Retina (tissue), 1 donor: ENCODE measurements at regions not wholly inside any gene's neighbourhood (a gene's known extent, or its start where the extent isn't known, plus 50 kb on each side); places are given as distances from the start of the nearest gene placed in this dataset.
A peak's percentile ranks its signal among the peaks of the same experiment; 100 is the strongest.

Source experiments
- DNase-seq: peaks from one replicate; pipeline ENCODE4 v3.0.0-alpha.2; 2016

DNA sequence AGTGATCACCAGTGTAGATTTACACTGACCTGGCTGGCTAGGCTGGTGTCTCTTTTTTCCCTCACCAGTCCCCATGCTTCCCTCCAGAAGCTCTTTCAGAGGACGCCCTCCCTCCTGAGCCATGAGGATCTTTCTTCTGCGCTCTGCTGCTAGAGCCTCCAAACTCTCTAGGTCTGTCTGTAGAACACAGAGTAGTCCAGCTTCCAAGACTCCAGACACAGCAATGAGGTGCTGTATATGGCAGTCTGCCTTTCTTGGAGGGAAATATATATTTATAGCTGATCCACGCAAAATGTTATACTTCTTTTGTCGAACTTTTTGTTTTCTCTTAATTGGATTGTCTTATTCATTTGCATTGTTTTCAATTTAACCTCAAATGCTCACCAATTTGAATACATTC lies 1121.8 kb downstream of the ROBO2 start:
- no peak for DNase-seq

- DNase-seq: no peak
Measured at GRCh38 chr3:78163379-78163778, 1123.5 kb downstream of the ROBO2 start.

DNA sequence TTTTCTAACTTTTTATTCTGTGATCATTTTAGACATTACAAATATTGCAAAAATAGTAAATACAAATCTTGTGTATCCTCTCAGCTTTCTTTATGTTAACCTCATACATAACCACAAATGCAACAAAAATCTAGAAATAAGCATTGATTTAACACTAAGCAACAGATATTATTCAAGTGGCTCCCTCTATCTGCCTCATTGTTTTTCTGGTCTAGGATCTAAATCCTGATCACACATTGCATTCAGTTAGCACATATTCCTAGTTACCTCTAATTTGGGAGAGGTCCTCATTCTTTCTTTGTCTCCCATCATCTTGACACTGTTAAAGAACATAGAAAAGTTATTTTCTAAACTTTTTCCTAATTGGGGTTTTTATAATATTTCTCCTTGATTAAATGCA lies 1126.0 kb downstream of the ROBO2 start:
- no peak for DNase-seq

DNA sequence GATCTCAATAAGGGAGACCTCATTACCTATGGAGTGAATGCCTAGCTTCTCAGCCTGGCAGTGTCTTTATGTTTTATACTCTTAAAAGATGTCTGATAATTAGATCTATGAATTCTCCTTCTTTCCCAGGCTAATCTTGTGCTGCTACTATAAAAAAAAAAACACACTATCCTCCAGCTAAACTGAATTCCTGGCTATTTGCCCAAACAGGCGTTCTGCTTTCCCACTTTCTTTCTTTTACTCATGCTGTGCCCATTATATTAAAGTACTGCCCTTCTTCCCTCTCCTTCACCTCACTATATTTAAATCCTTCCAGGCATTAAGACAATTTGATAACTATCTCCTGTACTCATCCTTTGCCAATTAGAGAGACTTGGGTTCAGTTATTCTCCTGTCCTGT lies 1134.9 kb downstream of the ROBO2 start:
- no peak for DNase-seq

- no peak for DNase-seq
Measured at GRCh38 chr3:78176869-78177268, 1137.0 kb downstream of the ROBO2 start.

DNA sequence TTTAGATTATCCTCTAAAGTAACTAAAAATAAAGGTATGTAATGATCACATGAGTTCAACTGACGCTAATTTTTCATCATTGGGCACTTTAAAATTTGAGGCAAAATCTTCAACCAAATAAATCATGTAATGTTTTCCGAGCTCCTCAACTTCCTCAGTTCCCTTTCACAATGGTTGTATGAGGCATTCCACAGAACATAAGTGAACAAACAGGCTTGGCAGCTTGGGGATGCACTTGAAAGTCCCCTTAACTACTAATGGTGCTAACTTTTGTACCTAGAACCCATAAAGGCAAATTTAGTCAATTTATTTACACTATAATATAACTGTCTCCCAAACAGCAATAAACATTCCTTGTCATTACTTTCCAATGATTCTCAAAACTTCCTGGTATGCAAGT lies 1137.9 kb downstream of the ROBO2 start:
- DNase-seq: no peak

GRCh38 chr3:78178209-78178608 lies 1138.3 kb downstream of the ROBO2 start:
- no peak for DNase-seq

DNA sequence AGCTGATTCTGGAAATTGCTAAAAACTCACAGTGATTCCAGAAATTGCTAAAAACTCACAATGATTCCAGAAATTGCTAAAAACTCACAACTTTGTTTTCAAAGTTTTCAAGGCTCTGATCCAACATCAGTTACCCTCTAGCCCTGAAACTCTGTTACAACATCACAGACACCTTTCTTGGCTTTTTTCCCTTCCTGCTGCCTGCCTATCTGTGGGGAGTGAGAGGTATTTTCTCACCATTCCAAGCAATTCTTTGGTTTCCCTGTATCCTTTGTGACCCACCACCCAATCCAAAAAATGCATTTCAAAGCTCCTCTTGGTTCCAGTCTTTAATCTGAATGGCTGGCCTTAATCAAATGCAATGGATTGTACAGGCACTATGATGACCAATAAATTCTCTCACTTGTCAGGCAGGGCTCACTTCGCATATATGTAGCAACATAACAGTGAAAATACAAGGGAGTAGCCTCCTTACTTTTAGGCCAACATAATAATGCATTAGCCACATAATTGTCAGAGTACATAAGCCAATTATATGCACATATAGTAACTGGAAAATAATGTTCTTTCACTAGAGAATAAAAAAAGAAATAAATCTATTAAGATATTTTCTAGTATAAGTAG lies 1139.0 kb downstream of the ROBO2 start:
- no peak for DNase-seq

GRCh38 chr3:78183906-78184599 lies 1144.2 kb downstream of the ROBO2 start:
- DNase-seq: no peak

- DNase-seq: no peak
Measured at GRCh38 chr3:78186404-78186803, 1146.5 kb downstream of the ROBO2 start.

- DNase-seq: no peak
Measured at GRCh38 chr3:78201091-78201490, 1161.2 kb downstream of the ROBO2 start.

DNA sequence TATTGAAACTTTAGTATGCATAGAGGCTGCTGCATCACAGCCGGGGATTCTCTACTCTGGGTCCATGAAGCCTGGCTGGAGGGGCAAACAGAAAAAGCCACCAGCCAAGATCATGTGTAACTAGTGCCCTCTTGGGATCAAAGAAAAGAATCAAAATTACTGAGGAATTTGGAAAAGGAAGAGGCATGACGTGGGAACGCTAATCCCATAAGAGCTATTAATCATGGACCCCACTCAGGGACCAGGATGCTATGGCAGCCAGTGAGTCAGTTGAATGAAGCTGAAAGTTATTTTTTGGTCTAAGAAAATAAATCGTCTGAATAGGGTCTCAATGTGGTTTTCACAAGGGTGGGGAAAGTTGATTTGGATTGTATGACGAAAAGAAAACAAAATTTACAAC lies 1165.1 kb downstream of the ROBO2 start:
- DNase-seq: peak; percentile 12

- no peak for DNase-seq
Measured at GRCh38 chr3:78221300-78221699, 1181.4 kb downstream of the ROBO2 start.

- DNase-seq: no peak
Measured at GRCh38 chr3:78221796-78222195, 1181.9 kb downstream of the ROBO2 start.

- DNase-seq: no peak
Measured at GRCh38 chr3:78235841-78236240, 1195.9 kb downstream of the ROBO2 start.

GRCh38 chr3:78238811-78239210 lies 1198.9 kb downstream of the ROBO2 start:
- DNase-seq: no peak

GRCh38 chr3:78242724-78243123 lies 1202.8 kb downstream of the ROBO2 start:
- DNase-seq: no peak

- DNase-seq: no peak
Measured at GRCh38 chr3:78244136-78244535, 1204.2 kb downstream of the ROBO2 start.

DNA sequence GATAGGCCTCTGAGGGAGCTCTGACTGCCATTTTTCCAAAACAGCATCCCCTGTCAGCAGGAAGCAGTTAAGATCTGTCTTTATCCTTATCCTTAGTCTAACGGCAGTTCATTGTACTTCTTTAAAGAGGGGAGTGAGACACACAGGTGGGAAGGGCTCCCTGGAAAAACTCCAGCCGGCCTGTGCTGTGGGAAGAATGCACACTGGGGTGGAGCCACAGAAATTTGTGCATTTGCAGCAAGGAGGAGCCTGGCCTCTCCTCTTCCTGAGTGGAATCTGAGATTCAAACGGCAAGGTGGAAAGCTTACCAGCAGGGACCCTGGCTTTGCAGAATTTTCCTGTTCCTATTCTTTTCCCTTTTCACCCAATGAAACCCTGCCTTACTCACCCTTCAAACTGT lies 1209.4 kb downstream of the ROBO2 start:
- no peak for DNase-seq

DNA sequence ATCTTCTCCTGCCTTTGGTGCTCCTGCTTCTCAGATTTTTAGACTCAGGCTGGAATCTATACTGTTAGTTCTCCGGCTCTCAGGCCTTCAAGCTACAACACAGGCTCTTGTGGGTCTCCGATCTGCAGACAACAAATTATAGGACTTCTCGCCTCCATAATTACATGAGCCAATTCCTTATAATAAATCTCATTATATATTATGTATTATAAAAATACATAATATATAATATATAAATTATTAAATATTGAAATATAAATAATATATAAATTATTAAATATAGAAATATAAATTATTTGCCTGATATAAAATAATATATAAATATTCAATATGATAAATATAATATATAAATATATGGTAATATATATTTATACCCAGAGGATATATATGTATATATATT lies 1214.0 kb downstream of the ROBO2 start:
- no peak for DNase-seq

DNA sequence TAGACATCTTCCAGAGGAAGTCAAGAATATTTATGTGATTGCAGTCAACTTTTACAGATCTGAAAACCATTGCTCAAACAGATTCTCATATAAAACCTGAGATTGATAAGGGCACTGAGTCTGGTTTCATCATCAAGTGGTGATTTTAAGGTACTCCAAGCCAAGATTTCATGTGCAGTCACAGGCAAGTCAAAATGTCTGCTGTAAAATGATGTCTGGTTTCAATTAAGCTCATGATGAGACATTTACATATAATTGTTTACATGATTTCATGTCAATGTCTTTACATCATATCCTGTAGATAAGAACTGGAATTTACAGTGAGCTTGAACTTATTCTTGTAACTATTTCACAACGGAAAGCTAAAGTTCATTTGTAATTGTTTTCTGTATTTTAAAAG lies 1215.5 kb downstream of the ROBO2 start:
- DNase-seq: no peak

DNA sequence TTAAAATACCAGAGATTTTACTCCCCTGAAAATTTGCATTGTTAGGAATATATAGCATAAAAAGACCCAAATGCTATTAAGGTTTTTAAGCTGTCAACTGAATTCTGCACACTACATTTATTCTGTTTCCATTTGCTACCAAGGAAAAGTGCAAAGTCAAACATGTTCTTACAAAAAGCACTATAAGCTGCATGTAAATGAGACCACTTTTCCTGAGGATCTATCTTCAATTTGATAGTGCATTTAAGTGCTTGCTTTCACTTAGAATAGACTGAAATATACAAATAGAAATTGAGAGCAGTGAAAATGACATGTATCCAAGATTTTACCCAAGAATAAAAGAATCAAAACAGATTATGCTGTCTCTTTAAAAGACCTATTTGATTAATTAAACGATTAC lies 1216.2 kb downstream of the ROBO2 start:
- DNase-seq: no peak

DNA sequence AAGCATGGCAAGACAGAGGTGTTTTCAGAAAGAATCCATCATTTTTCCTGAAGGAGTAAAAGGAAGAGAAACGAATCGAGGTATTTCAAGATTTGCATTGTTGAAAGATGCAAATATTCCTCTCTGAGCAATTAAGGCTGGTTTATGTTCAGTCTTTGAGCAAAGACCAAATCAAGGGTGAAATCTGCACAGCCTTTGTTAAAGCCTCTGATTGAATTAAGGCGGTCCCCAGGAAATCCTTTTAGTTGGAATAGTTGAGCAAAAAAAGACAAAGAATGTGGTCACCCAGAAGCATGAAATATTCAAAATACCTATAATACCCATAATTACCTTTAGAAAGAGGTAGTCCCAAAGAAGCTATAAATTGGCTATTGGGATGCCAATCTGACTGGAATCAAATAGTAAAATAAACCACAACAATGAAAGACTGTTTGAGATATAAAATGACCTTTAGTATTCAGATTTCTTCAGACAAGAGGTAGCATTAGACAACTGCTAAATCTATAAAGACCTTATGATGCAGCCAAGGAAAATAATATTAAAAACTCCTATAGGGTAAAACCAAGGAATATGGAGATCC lies 1218.1 kb downstream of the ROBO2 start:
- no peak for DNase-seq

DNA sequence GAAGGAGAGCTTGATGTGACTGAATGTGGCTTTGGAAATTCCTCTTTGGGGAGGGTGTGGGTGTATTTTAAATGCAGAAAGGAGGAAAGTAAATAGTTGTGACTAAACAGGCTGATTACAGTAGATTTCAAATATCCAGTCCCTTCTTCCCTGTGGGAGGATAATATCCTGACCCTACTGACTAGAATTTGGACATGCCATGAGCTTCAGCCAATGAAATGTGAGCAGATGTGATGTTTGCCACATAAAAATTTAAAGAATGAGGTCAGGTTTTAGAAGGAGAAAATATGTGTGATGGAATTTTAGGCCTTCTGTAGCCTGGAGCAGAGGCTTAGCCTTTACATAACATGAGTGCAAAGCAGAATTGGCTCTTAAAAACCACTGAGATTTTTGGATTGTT lies 1218.9 kb downstream of the ROBO2 start:
- no peak for DNase-seq

DNA sequence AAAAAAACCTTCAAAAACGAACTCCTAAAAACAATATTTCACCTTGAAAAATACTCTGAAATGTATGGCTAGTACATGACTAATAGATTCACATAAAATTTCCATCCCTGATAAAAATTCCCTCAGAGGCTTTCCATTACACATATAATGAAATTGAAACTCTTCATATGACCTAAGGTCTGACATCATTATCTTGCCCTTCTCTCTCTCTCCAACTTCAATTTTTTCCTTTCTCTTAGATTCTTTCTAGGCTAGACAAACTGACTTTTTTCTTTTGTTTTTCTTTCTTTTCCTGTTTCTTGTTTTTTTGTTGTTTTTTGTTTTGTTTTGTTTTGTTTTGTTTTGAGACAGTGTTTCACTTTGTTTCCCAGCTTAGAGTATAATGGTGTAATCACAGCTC lies 1220.5 kb downstream of the ROBO2 start:
- no peak for DNase-seq
